Kidney (tissue), 13 donors: ENCODE measurements at regions not wholly inside any gene's neighbourhood (a gene's known extent, or its start where the extent isn't known, plus 50 kb on each side); places are given as distances from the start of the nearest gene placed in this dataset.

Source experiments
- DNase-seq, 5 donors: peaks; one replicate each; pipeline ENCODE4 v3.0.0-alpha.2; 2013 to 2020
- FAIRE-seq: peaks from 2 replicates; lab custom pipeline; 2012; peaks lifted over from hg19 to GRCh38; lab: Jason Lieb, UNC
- H3K27ac ChIP-seq, 2 donors: one replicate each; pipeline ENCODE4 v1.7.0; 2013; ENCODE audit warnings: low read depth in 2 of 2, low read length in 2 of 2, inconsistent platforms in 1 of 2
- H3K27me3 ChIP-seq: one replicate; pipeline ENCODE4 v1.7.1; 2013; ENCODE audit warnings: low read length, inconsistent platforms; ENCODE audit not compliant: control insufficient read depth, insufficient read depth
- H3K36me3 ChIP-seq, 3 donors: one replicate each; pipeline versions ENCODE4 v1.7.0 to v1.7.1; 2013; ENCODE audit warnings: low read length in 3 of 3, control low read depth in 1 of 3, inconsistent platforms in 1 of 3; ENCODE audit not compliant: insufficient read depth in 3 of 3, control insufficient read depth in 2 of 3
- H3K4me1 ChIP-seq, 3 donors: one replicate each; pipeline versions ENCODE4 v1.7.0 to v1.7.1; 2013; ENCODE audit warnings: low read length in 3 of 3, inconsistent platforms in 1 of 3, low read depth in 1 of 3; ENCODE audit not compliant: control insufficient read depth in 2 of 3, insufficient read depth in 2 of 3
- H3K4me3 ChIP-seq, 3 donors: one replicate each; pipeline versions ENCODE4 v1.7.0 to v1.8.1; 2013; ENCODE audit warnings: low read length in 3 of 3, control low read depth in 1 of 3, inconsistent platforms in 1 of 3
- H3K9ac ChIP-seq, 3 donors: one replicate each; pipeline versions ENCODE4 v1.7.0 to v1.7.1; 2013; ENCODE audit warnings: low read length in 3 of 3, control low read depth in 1 of 3, inconsistent platforms in 1 of 3
- H3K9me3 ChIP-seq, 3 donors: one replicate each; pipeline versions ENCODE4 v1.7.0 to v1.7.1; 2013; ENCODE audit warnings: low read length in 3 of 3, control low read depth in 1 of 3, inconsistent platforms in 1 of 3; ENCODE audit not compliant: control insufficient read depth in 2 of 3, insufficient read depth in 1 of 3
- intact Hi-C: fragments of 100-400 bp; cut with DNase I; formaldehyde crosslinking; loops from one replicate; pipeline ENCODE4 v1.11.1; 2022
- TF ChIP-seq, protein P1 (sequence below): IDR thresholded peaks from 3 replicates; pipeline ENCODE4 v1.5.1; 2012; ENCODE audit warnings: mild to moderate bottlenecking, moderate library complexity, borderline replicate concordance; ENCODE audit not compliant: insufficient read depth; ENCODE audit errors: extremely low read depth
- donor health status: control.
- donor health status: control.
- donor health status: control.
- donor health status: control.
- donor health status: control.
- donor health status: DM: yes; HTN: yes; CAD: no.
- donor health status: Normal renal cell carcinoma (clear cell type).

DNA sequence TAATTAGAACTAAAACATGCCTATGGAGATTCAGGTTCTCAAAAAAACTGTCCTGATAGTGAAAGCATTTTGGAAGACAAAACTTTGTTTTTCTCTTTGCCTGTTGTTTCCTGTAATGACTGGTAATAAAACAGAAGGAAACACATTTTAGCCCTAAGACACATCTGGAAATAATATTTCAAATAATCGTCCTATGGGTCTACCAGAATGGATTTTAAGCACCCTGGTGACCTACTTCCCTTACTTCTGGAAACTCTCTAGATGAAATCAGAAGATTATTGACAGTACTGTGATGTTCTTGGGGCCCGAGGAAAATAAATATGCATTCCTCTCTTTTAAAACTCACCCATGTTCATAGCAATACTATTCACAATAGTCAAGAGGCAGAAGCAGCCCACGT lies 110.1 kb upstream of the TLE4 start:
- FAIRE-seq: no peak
- TF ChIP-seq, protein P1, sequence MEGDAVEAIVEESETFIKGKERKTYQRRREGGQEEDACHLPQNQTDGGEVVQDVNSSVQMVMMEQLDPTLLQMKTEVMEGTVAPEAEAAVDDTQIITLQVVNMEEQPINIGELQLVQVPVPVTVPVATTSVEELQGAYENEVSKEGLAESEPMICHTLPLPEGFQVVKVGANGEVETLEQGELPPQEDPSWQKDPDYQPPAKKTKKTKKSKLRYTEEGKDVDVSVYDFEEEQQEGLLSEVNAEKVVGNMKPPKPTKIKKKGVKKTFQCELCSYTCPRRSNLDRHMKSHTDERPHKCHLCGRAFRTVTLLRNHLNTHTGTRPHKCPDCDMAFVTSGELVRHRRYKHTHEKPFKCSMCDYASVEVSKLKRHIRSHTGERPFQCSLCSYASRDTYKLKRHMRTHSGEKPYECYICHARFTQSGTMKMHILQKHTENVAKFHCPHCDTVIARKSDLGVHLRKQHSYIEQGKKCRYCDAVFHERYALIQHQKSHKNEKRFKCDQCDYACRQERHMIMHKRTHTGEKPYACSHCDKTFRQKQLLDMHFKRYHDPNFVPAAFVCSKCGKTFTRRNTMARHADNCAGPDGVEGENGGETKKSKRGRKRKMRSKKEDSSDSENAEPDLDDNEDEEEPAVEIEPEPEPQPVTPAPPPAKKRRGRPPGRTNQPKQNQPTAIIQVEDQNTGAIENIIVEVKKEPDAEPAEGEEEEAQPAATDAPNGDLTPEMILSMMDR: no peak
- DNase-seq: no peak
- intact Hi-C loops: no loop called here
- Histone ChIP-seq H3K36me3 (no peaks in the 10 kb centered on the region), H3K27ac (no peak overlapping the region), H3K27me3 (no peaks in the 10 kb centered on the region), H3K4me3 (no peak overlapping the region), H3K9ac (no peak overlapping the region), H3K9me3 (no peaks in the 10 kb centered on the region), H3K4me1 (no peaks in the 10 kb centered on the region)

DNA sequence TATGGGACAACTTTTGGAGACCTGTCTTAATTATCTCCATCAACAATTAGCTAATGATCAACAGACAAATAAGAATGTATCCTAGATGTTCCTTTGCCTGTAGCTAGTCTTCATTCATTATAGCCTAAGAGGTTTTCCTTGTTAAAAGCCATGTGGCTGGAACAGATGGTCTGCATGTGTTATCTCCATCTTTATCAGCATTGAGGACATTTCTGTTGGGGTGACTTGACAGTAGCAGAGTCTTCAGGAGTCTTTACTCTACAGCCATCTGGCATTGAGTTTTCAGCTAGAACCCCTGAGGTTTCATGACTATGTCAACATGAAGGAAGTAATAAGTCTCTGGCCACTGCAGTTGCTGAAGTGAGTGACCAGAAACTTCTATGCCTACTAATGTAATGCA lies 106.6 kb upstream of the TLE4 start:
- TF ChIP-seq, protein P1: no peak
- Histone ChIP-seq H3K4me1 (no peaks in the 10 kb centered on the region), H3K9ac (no peak overlapping the region), H3K27ac (no peak overlapping the region), H3K4me3 (no peak overlapping the region), H3K36me3 (no peaks in the 10 kb centered on the region), H3K9me3 (no peaks in the 10 kb centered on the region), H3K27me3 (no peaks in the 10 kb centered on the region)
- FAIRE-seq: no peak
- intact Hi-C loops: no loop called here
- DNase-seq: no peak

DNA sequence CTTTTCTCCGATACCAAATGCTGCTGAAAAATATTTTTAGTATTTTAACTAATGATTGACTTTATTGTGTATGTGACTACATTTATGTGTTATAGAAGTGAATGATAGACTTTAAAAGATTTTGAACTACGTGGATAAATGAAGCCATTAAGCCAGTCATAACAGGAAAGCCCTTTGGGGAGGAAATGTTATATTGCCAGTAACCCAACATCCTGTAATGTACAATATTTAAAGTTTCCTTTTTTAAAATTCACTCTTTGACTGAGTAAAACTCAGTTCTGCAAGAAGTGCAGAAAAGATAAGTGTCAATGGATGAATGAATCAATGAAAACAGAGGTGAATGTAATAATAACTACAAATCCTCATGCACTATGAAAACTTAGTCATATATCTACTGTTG lies 102.6 kb upstream of the TLE4 start:
- no peaks in the 10 kb centered on the region for H3K4me1 ChIP-seq
- TF ChIP-seq, protein P1: no peak
- H3K27me3 ChIP-seq: no peaks in the 10 kb centered on the region
- intact Hi-C loops: no loop called here
- no peaks in the 10 kb centered on the region for H3K9me3 ChIP-seq
- FAIRE-seq: no peak
- H3K9ac ChIP-seq: no peak overlapping the region
- H3K27ac ChIP-seq: no peak overlapping the region
- no peak overlapping the region for H3K4me3 ChIP-seq
- no peaks in the 10 kb centered on the region for H3K36me3 ChIP-seq
- DNase-seq: no peak

DNA sequence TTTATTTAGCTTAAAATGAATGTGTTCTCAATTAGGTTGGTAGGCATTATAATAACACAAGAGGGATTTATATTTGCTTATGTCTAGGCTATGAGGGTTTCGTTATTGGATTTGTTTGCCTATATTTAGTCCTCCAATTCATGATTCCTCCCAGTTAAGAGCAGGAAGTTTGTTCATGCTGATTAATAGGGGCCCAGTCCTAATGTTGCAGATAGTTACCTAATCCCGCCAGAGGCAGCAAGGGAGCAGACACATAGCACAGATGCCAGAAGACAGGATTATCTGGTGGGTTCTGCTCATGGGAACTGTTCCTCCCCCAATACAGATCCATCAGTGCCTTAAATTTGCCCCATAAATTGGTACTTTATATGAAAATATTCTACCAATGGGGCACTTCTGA lies 100.8 kb upstream of the TLE4 start:
- Histone ChIP-seq H3K4me3 (no peak overlapping the region), H3K27ac (no peak overlapping the region), H3K27me3 (no peaks in the 10 kb centered on the region), H3K9me3 (no peaks in the 10 kb centered on the region), H3K9ac (no peak overlapping the region), H3K36me3 (no peaks in the 10 kb centered on the region), H3K4me1 (no peaks in the 10 kb centered on the region)
- no peak for DNase-seq
- intact Hi-C loops: no loop called here
- TF ChIP-seq, protein P1: no peak
- FAIRE-seq: no peak
